Lung (tissue), 11 donors: ENCODE measurements at regions not wholly inside any gene's neighbourhood (a gene's known extent, or its start where the extent isn't known, plus 50 kb on each side); places are given as distances from the start of the nearest gene placed in this dataset.
"Not testable (repeated sequence)": the region's sequence is repeated elsewhere in the genome, so short reads cannot be mapped to it uniquely, and the experiment has no call there.

Source experiments
- ATAC-seq: fragments of 200-7000 bp; cut with Tn5 transposase; one replicate; pipeline ENCODE4 v1.9.1; 2020; ENCODE audit warnings: moderate number of reproducible peaks; ENCODE audit not compliant: insufficient read depth, low FRiP score
- DNase-seq, 3 donors: peaks; one replicate each; pipeline ENCODE4 v3.0.0-alpha.2; 2013 to 2017
- H3K27ac ChIP-seq, 2 donors: one replicate each; pipeline ENCODE4 v1.5.1; 2013; ENCODE audit warnings: mild to moderate bottlenecking in 2 of 2, moderate library complexity in 2 of 2, control low read depth in 1 of 2, inconsistent platforms in 1 of 2, low read depth in 1 of 2, low read length in 1 of 2
- H3K27me3 ChIP-seq, 3 donors: one replicate each; pipeline ENCODE4 v1.5.1; 2013; ENCODE audit warnings: low read length in 2 of 3; ENCODE audit not compliant: control insufficient read depth in 3 of 3, insufficient read depth in 3 of 3
- H3K36me3 ChIP-seq, 4 donors: one replicate each; pipeline ENCODE4 v1.5.1; 2013; ENCODE audit warnings: low read length in 4 of 4, mild to moderate bottlenecking in 1 of 4, moderate library complexity in 1 of 4; ENCODE audit not compliant: control insufficient read depth in 4 of 4, insufficient read depth in 4 of 4
- H3K4me1 ChIP-seq, 5 donors: one replicate each; pipeline ENCODE4 v1.5.1; 2013; ENCODE audit warnings: low read length in 5 of 5, mild to moderate bottlenecking in 2 of 5, moderate library complexity in 1 of 5; ENCODE audit not compliant: control insufficient read depth in 5 of 5, insufficient read depth in 5 of 5
- H3K4me3 ChIP-seq: one replicate; pipeline ENCODE4 v1.5.1; 2013; ENCODE audit warnings: mild to moderate bottlenecking, control low read depth, moderate library complexity
- H3K9ac ChIP-seq, 2 donors: one replicate each; pipeline ENCODE4 v1.5.1; 2013; ENCODE audit warnings: low read length in 2 of 2, control low read depth in 1 of 2; ENCODE audit not compliant: insufficient read depth in 1 of 2
- H3K9me3 ChIP-seq, 4 donors: one replicate each; pipeline ENCODE4 v1.5.1; 2013; ENCODE audit warnings: low read length in 3 of 4, mild to moderate bottlenecking in 1 of 4, moderate library complexity in 1 of 4; ENCODE audit not compliant: control insufficient read depth in 4 of 4, insufficient read depth in 3 of 4
- CTCF ChIP-seq: IDR thresholded peaks from 2 replicates; pipeline ENCODE4 v1.5.1; 2012; ENCODE audit warnings: mild to moderate bottlenecking; ENCODE audit errors: control extremely low read depth, extremely low read depth
- WGBS, 2 donors: extraction: QIAGEN DNeasy Blood & Tissue Kit; methylation state at CpG; one replicate each; pipeline ENCODE4 v1.1.7; 2013; 5-methylcytosine and 5-hydroxymethylcytosine counted together
- donor health status: control.
- donor health status: control.
- donor health status: Bipolar disorder and iron deficiency.
- donor health status: healthy.
- donor health status: DM: yes; HTN: yes; CAD: no.

GRCh38 chr15:58321034-58321433 is 110.8 kb upstream of the LIPC start:
- 87 to 91% methylated on average over 2 of the region's 2 CpGs for WGBS, 2 donors
- no peak for ATAC-seq

GRCh38 chr15:58322253-58322652 is 109.5 kb upstream of the LIPC start:
- Histone ChIP-seq H3K36me3 (no peaks in the 10 kb centered on the region), H3K9ac (no peak overlapping the region), H3K4me1 (no peaks in the 10 kb centered on the region), H3K4me3 (no peak overlapping the region), H3K27ac (no peak overlapping the region), H3K9me3 (no peaks in the 10 kb centered on the region), H3K27me3 (no peaks in the 10 kb centered on the region)
- no peak for DNase-seq
- TF ChIP-seq CTCF, result no peak
- ATAC-seq, result no peak
- WGBS, 2 donors, result 92 to 99% methylated on average over 3 of the region's 3 CpGs

More at GRCh38 chr15:58321034-58321433, 110.8 kb upstream of the LIPC start:
- H3K4me3 ChIP-seq, result no peak overlapping the region
- H3K27ac ChIP-seq, result no peak overlapping the region
- no peaks in the 10 kb centered on the region for H3K9me3 ChIP-seq
- no peaks in the 10 kb centered on the region for H3K4me1 ChIP-seq
- H3K27me3 ChIP-seq, result no peaks in the 10 kb centered on the region
- H3K36me3 ChIP-seq, result no peaks in the 10 kb centered on the region
- no peak for DNase-seq
- no peak overlapping the region for H3K9ac ChIP-seq
- TF ChIP-seq CTCF, result no peak

- not testable (repeated sequence) for ATAC-seq, H3K4me3 ChIP-seq, H3K9me3 ChIP-seq, H3K4me1 ChIP-seq, H3K36me3 ChIP-seq, H3K27me3 ChIP-seq, DNase-seq, H3K27ac ChIP-seq, H3K9ac ChIP-seq
- WGBS, 2 donors, result 25 to 35% methylated on average over 1 of the region's 1 CpG
Measured at GRCh38 chr15:58323321-58323720, 108.5 kb upstream of the LIPC start.

- DNase-seq (no peak), ATAC-seq (no peak)
- Histone ChIP-seq H3K4me3 (no peak overlapping the region), H3K27me3 (no peaks in the 10 kb centered on the region), H3K9ac (no peak overlapping the region), H3K4me1 (no peaks in the 10 kb centered on the region), H3K36me3 (no peaks in the 10 kb centered on the region), H3K27ac (no peak overlapping the region), H3K9me3 (no peaks in the 10 kb centered on the region)
- no peak for TF ChIP-seq CTCF
Measured at GRCh38 chr15:58324533-58324932, 107.3 kb upstream of the LIPC start.
